Smooth muscle cell (in vitro differentiated cells): ENCODE measurements at regions not wholly inside any gene's neighbourhood (a gene's known extent, or its start where the extent isn't known, plus 50 kb on each side); places are given as distances from the start of the nearest gene placed in this dataset.

Experiments used
- DNase-seq: peaks from one replicate; lab custom pipeline; 2025; ENCODE audit not compliant: unreplicated experiment; lab: John Stamatoyannopoulos, UW
- H2AFZ ChIP-seq: fragments of 200-600 bp; sonication (generic); 2 replicates; pipeline ENCODE4 v1.6.0; 2016; ENCODE audit warnings: antibody characterized with exemption, low read depth, mild to moderate bottlenecking
- H3F3A ChIP-seq: fragments of 200-600 bp; sonication (generic); 2 replicates; pipeline ENCODE4 v1.6.0; 2017; ENCODE audit warnings: antibody characterized with exemption, low read depth
- H3K27ac ChIP-seq: fragments of 200-600 bp; sonication (generic); 2 replicates; pipeline ENCODE4 v1.5.1; 2016; ENCODE audit warnings: low read depth, mild to moderate bottlenecking
- H3K27me3 ChIP-seq: fragments of 200-600 bp; sonication (generic); 2 replicates; pipeline ENCODE4 v1.6.1; 2016; ENCODE audit warnings: low read depth, mild to moderate bottlenecking
- H3K36me3 ChIP-seq: fragments of 200-600 bp; sonication (generic); 2 replicates; pipeline ENCODE4 v1.5.1; 2016; ENCODE audit warnings: low read depth
- H3K4me1 ChIP-seq: fragments of 200-600 bp; sonication (generic); 2 replicates; pipeline ENCODE4 v1.5.1; 2016; ENCODE audit warnings: low read depth
- H3K4me2 ChIP-seq: fragments of 200-600 bp; sonication (generic); 2 replicates; pipeline ENCODE4 v1.6.0; 2016; ENCODE audit warnings: mild to moderate bottlenecking
- H3K4me3 ChIP-seq: fragments of 200-600 bp; sonication (generic); 2 replicates; pipeline ENCODE4 v1.5.1; 2016; ENCODE audit warnings: mild to moderate bottlenecking
- H3K79me2 ChIP-seq: fragments of 200-600 bp; sonication (generic); 2 replicates; pipeline ENCODE4 v1.6.0; 2016; ENCODE audit warnings: low read depth, mild to moderate bottlenecking
- H3K9ac ChIP-seq: fragments of 200-600 bp; sonication (generic); 2 replicates; pipeline ENCODE4 v1.6.0; 2016; ENCODE audit warnings: low read depth
- H3K9me3 ChIP-seq: fragments of 200-600 bp; sonication (generic); replicated peaks from 2 replicates; pipeline ENCODE4 v1.5.1; 2016; ENCODE audit warnings: low read depth
- H4K20me1 ChIP-seq: fragments of 200-600 bp; sonication (generic); 2 replicates; pipeline ENCODE4 v1.6.0; 2016; ENCODE audit warnings: low read depth
- WGBS: methylation state at CpG from one replicate; pipeline ENCODE4 v1.1.7; 2016; ENCODE audit warnings: low lambda C conversion rate; 5-methylcytosine and 5-hydroxymethylcytosine counted together
- TF ChIP-seq, protein P1 (sequence below): fragments of 200-600 bp; sonication (generic); IDR thresholded peaks from 2 replicates; pipeline ENCODE4 v1.5.1; 2017; ENCODE audit warnings: borderline replicate concordance, mild to moderate bottlenecking, antibody characterized with exemption; ENCODE audit not compliant: insufficient read depth, poor library complexity, severe bottlenecking

- DNase-seq = no peak
- Histone ChIP-seq H4K20me1 (no peaks in the 10 kb centered on the region), H3K4me2 (no peak overlapping the region), H3K9ac (no peak overlapping the region), H3K27ac (no peak overlapping the region), H3K9me3 (no peaks in the 10 kb centered on the region), H2AFZ (no peak overlapping the region), H3K4me1 (no peaks in the 10 kb centered on the region), H3K79me2 (no peaks in the 10 kb centered on the region), H3K36me3 (no peaks in the 10 kb centered on the region), H3F3A (no peaks in the 10 kb centered on the region), H3K4me3 (no peak overlapping the region), H3K27me3 (no peaks in the 10 kb centered on the region)
- TF ChIP-seq, protein P1, sequence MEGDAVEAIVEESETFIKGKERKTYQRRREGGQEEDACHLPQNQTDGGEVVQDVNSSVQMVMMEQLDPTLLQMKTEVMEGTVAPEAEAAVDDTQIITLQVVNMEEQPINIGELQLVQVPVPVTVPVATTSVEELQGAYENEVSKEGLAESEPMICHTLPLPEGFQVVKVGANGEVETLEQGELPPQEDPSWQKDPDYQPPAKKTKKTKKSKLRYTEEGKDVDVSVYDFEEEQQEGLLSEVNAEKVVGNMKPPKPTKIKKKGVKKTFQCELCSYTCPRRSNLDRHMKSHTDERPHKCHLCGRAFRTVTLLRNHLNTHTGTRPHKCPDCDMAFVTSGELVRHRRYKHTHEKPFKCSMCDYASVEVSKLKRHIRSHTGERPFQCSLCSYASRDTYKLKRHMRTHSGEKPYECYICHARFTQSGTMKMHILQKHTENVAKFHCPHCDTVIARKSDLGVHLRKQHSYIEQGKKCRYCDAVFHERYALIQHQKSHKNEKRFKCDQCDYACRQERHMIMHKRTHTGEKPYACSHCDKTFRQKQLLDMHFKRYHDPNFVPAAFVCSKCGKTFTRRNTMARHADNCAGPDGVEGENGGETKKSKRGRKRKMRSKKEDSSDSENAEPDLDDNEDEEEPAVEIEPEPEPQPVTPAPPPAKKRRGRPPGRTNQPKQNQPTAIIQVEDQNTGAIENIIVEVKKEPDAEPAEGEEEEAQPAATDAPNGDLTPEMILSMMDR = no peak
- WGBS = 65% methylated on average over 2 of the region's 2 CpGs
These were observed 1154.7 kb upstream of the ADGRL2 start for GRCh38 chr1:80646053-80646452.

DNA sequence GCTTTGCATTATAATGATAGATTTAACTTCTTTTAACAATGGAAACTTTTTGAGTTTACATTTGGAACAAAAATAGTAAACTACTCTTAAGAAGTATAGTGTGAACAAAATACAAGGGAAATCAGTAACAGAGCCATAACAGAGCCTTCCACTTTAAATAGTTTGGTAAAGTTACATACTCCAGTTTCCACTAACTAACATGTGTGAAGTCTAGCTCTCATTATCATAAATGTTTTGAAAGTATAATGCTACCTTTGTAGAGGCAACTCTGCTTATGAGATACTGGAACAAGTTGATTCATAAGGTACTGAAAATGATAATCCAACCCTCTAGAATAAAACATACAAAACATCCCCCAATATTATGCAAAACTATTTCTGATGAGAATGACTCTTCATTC, 1155.1 kb upstream of the ADGRL2 start:
- Histone ChIP-seq H3K27me3 (no peaks in the 10 kb centered on the region), H3K4me3 (no peak overlapping the region)
- TF ChIP-seq, protein P1 = no peak

GRCh38 chr1:80640978-80641377, 1159.8 kb upstream of the ADGRL2 start:
- Histone ChIP-seq H3K36me3 (no peaks in the 10 kb centered on the region), H3K9me3 (no peaks in the 10 kb centered on the region), H3K27me3 (no peaks in the 10 kb centered on the region), H3K79me2 (no peaks in the 10 kb centered on the region), H3K4me1 (no peaks in the 10 kb centered on the region), H2AFZ (no peak overlapping the region), H4K20me1 (no peaks in the 10 kb centered on the region), H3K4me3 (no peak overlapping the region), H3K4me2 (no peak overlapping the region), H3F3A (no peaks in the 10 kb centered on the region), H3K9ac (no peak overlapping the region), H3K27ac (no peak overlapping the region)
- no peak for DNase-seq
- TF ChIP-seq, protein P1 = no peak
- WGBS = 95% methylated on average over 3 of the region's 3 CpGs

More for the DNA sequence above, 1155.1 kb upstream of the ADGRL2 start:
- no peaks in the 10 kb centered on the region for H3K4me1 ChIP-seq
- H3K9ac ChIP-seq = no peak overlapping the region
- H3F3A ChIP-seq = no peaks in the 10 kb centered on the region
- H4K20me1 ChIP-seq = no peaks in the 10 kb centered on the region
- H3K36me3 ChIP-seq = no peaks in the 10 kb centered on the region
- no peaks in the 10 kb centered on the region for H3K9me3 ChIP-seq
- H3K4me2 ChIP-seq = no peak overlapping the region
- H3K27ac ChIP-seq = no peak overlapping the region
- H2AFZ ChIP-seq = no peak overlapping the region
- DNase-seq = no peak
- no peaks in the 10 kb centered on the region for H3K79me2 ChIP-seq

GRCh38 chr1:80639777-80640533, 1160.8 kb upstream of the ADGRL2 start:
- Histone ChIP-seq H3K36me3 (no peaks in the 10 kb centered on the region), H4K20me1 (no peaks in the 10 kb centered on the region), H3K27ac (no peak overlapping the region), H3F3A (no peaks in the 10 kb centered on the region), H3K9ac (no peak overlapping the region), H3K27me3 (no peaks in the 10 kb centered on the region), H3K4me3 (no peak overlapping the region), H3K79me2 (no peaks in the 10 kb centered on the region), H2AFZ (no peak overlapping the region), H3K4me2 (no peak overlapping the region), H3K9me3 (no peaks in the 10 kb centered on the region), H3K4me1 (no peaks in the 10 kb centered on the region)
- TF ChIP-seq, protein P1 = no peak
- WGBS = 82% methylated on average over 2 of the region's 2 CpGs
- no peak for DNase-seq
